Trophoblast cell (in vitro differentiated cells and primary cell): ENCODE measurements at regions not wholly inside any gene's neighbourhood (a gene's known extent, or its start where the extent isn't known, plus 50 kb on each side); places are given as distances from the start of the nearest gene placed in this dataset.

Experiments
- DNase-seq, 2 donors: peaks; one replicate each; pipeline ENCODE4 v3.0.0-alpha.2; 2016
- H2AFZ ChIP-seq: 2 replicates; pipeline ENCODE4 v1.6.1; 2013; ENCODE audit warnings: low read length, moderate library complexity, mild to moderate bottlenecking; ENCODE audit not compliant: insufficient read depth, poor library complexity
- H2AK5ac ChIP-seq: 2 replicates; pipeline ENCODE4 v1.6.1; 2013; ENCODE audit warnings: mild to moderate bottlenecking, low read length
- H2BK120ac ChIP-seq: 2 replicates; pipeline ENCODE4 v1.6.1; 2013; ENCODE audit warnings: low read length, mild to moderate bottlenecking, moderate library complexity; ENCODE audit not compliant: insufficient read depth, poor library complexity
- H2BK12ac ChIP-seq: 2 replicates; pipeline ENCODE4 v1.6.1; 2013; ENCODE audit warnings: mild to moderate bottlenecking, low read length, moderate library complexity
- H2BK5ac ChIP-seq: 2 replicates; pipeline ENCODE4 v1.6.1; 2013; ENCODE audit warnings: low read length, low read depth, moderate library complexity, mild to moderate bottlenecking; ENCODE audit not compliant: poor library complexity
- H3K14ac ChIP-seq: 2 replicates; pipeline ENCODE4 v1.6.1; 2013; ENCODE audit warnings: mild to moderate bottlenecking, low read length
- H3K18ac ChIP-seq: 2 replicates; pipeline ENCODE4 v1.6.1; 2013; ENCODE audit warnings: mild to moderate bottlenecking, low read length
- H3K23ac ChIP-seq: 2 replicates; pipeline ENCODE4 v1.6.1; 2013; ENCODE audit warnings: low read length
- H3K27ac ChIP-seq: 2 replicates; pipeline ENCODE4 v1.5.1; 2013; ENCODE audit warnings: low read depth, mild to moderate bottlenecking, inconsistent platforms, low read length, moderate library complexity
- H3K27me3 ChIP-seq: 2 replicates; pipeline ENCODE4 v1.6.1; 2013; ENCODE audit warnings: inconsistent platforms, mild to moderate bottlenecking, low read length, moderate library complexity; ENCODE audit not compliant: insufficient read depth
- H3K36me3 ChIP-seq, 2 experiments: 1 replicate in 1 of 2; 2 replicates in 1 of 2; pipeline ENCODE4 v1.6.1; 2013; ENCODE audit warnings: low read length in 2 of 2, mild to moderate bottlenecking in 2 of 2, moderate library complexity in 1 of 2; ENCODE audit not compliant: insufficient read depth in 2 of 2, control insufficient read depth in 1 of 2
- H3K4ac ChIP-seq: 2 replicates; pipeline ENCODE4 v1.6.1; 2013; ENCODE audit warnings: low read depth, mild to moderate bottlenecking, low read length, moderate library complexity
- H3K4me1 ChIP-seq, 2 experiments: 1 replicate in 1 of 2; 2 replicates in 1 of 2; pipeline ENCODE4 v1.6.1; 2013; ENCODE audit warnings: low read length in 2 of 2, mild to moderate bottlenecking in 2 of 2, moderate library complexity in 1 of 2; ENCODE audit not compliant: insufficient read depth in 2 of 2, control insufficient read depth in 1 of 2
- H3K4me2 ChIP-seq: 2 replicates; pipeline ENCODE4 v1.6.1; 2013; ENCODE audit warnings: inconsistent platforms, mild to moderate bottlenecking, low read length, moderate library complexity
- H3K4me3 ChIP-seq: 2 replicates; pipeline ENCODE4 v1.5.1; 2013; ENCODE audit warnings: mild to moderate bottlenecking, low read depth, low read length, inconsistent platforms
- H3K79me1 ChIP-seq: one replicate; pipeline ENCODE4 v1.6.1; 2013; ENCODE audit warnings: low read length
- H3K79me2 ChIP-seq: 2 replicates; pipeline ENCODE4 v1.6.1; 2013; ENCODE audit warnings: low read length, mild to moderate bottlenecking; ENCODE audit not compliant: control insufficient read depth, insufficient read depth, poor library complexity
- H3K9ac ChIP-seq: 2 replicates; pipeline ENCODE4 v1.6.1; 2013; ENCODE audit warnings: mild to moderate bottlenecking, low read length
- H3K9me3 ChIP-seq: 2 replicates; pipeline ENCODE4 v1.6.1; 2013; ENCODE audit warnings: low read depth, mild to moderate bottlenecking, control low read depth, inconsistent platforms, low read length; ENCODE audit not compliant: insufficient read depth
- H4K12ac ChIP-seq: 2 replicates; pipeline ENCODE4 v1.6.1; 2013; ENCODE audit warnings: low read depth, mild to moderate bottlenecking, low read length, moderate library complexity
- H4K8ac ChIP-seq: 2 replicates; pipeline ENCODE4 v1.6.1; 2013; ENCODE audit warnings: low read depth, mild to moderate bottlenecking, low read length, moderate library complexity
- H4K91ac ChIP-seq: one replicate; pipeline ENCODE4 v1.6.1; 2013; ENCODE audit warnings: low read depth, mild to moderate bottlenecking, low read length, moderate library complexity
- WGBS: extraction: QIAGEN DNeasy Blood & Tissue Kit; methylation state at CpG from one replicate; pipeline ENCODE4 v1.1.7; 2013; ENCODE audit warnings: missing lambda C conversion rate; ENCODE audit not compliant: insufficient read length, insufficient coverage; ENCODE audit errors: extremely low coverage; 5-methylcytosine and 5-hydroxymethylcytosine counted together

GRCh38 chrX:112450810-112451209 lies 228.9 kb downstream of the LHFPL1 start:
- DNase-seq = no peak
- Histone ChIP-seq H3K4ac (no peak overlapping the region), H2BK5ac (no peak overlapping the region), H3K23ac (no peak overlapping the region), H4K91ac (no peak overlapping the region), H4K12ac (no peak overlapping the region), H2AFZ (no peak overlapping the region), H2AK5ac (no peak overlapping the region), H3K9ac (no peak overlapping the region), H3K4me2 (no peak overlapping the region), H3K27me3 (no peaks in the 10 kb centered on the region), H2BK12ac (no peak overlapping the region), H2BK120ac (no peak overlapping the region), H3K18ac (no peak overlapping the region), H3K4me3 (no peak overlapping the region), H3K79me2 (no peaks in the 10 kb centered on the region), H3K14ac (no peak overlapping the region), H3K4me1 (no peaks in the 10 kb centered on the region), H3K27ac (no peak overlapping the region), H4K8ac (no peak overlapping the region), H3K36me3 (no peaks in the 10 kb centered on the region), H3K79me1 (no peaks in the 10 kb centered on the region), H3K9me3 (no peaks in the 10 kb centered on the region)
- WGBS = no CpG with 5 or more reads among the region's 2 CpGs

GRCh38 chrX:112440277-112440676 lies 239.5 kb downstream of the LHFPL1 start:
- Histone ChIP-seq H3K23ac (no peak overlapping the region), H2AK5ac (no peak overlapping the region), H2BK12ac (no peak overlapping the region), H3K4me3 (no peak overlapping the region), H3K14ac (no peak overlapping the region), H2BK5ac (no peak overlapping the region), H3K9me3 (no peaks in the 10 kb centered on the region), H3K18ac (no peak overlapping the region), H3K79me2 (no peaks in the 10 kb centered on the region), H4K91ac (no peak overlapping the region), H4K12ac (no peak overlapping the region), H3K4ac (no peak overlapping the region), H3K9ac (no peak overlapping the region), H2BK120ac (no peak overlapping the region), H3K79me1 (no peaks in the 10 kb centered on the region), H3K4me1 (no peaks in the 10 kb centered on the region), H2AFZ (no peak overlapping the region), H3K27ac (no peak overlapping the region), H3K27me3 (no peaks in the 10 kb centered on the region), H3K36me3 (no peaks in the 10 kb centered on the region), H3K4me2 (no peak overlapping the region), H4K8ac (no peak overlapping the region)
- DNase-seq = no peak
- no CpG with 5 or more reads among the region's 2 CpGs for WGBS

GRCh38 chrX:112424166-112424565 lies 255.6 kb downstream of the LHFPL1 start:
- WGBS = no CpG with 5 or more reads among the region's 1 CpG
- Histone ChIP-seq H4K8ac (no peak overlapping the region), H3K9ac (no peak overlapping the region), H3K27me3 (no peaks in the 10 kb centered on the region), H3K36me3 (no peaks in the 10 kb centered on the region), H3K23ac (no peak overlapping the region), H2BK120ac (no peak overlapping the region), H3K18ac (no peak overlapping the region), H3K4ac (no peak overlapping the region), H3K14ac (no peak overlapping the region), H2BK5ac (no peak overlapping the region), H3K4me2 (no peak overlapping the region), H2AK5ac (no peak overlapping the region), H3K79me1 (no peaks in the 10 kb centered on the region), H3K4me1 (no peaks in the 10 kb centered on the region), H3K27ac (no peak overlapping the region), H3K4me3 (no peak overlapping the region), H2AFZ (no peak overlapping the region), H4K12ac (no peak overlapping the region), H4K91ac (no peak overlapping the region), H2BK12ac (no peak overlapping the region), H3K79me2 (no peaks in the 10 kb centered on the region), H3K9me3 (no peaks in the 10 kb centered on the region)
- DNase-seq = no peak

GRCh38 chrX:112391313-112391712 lies 288.4 kb downstream of the LHFPL1 start:
- Histone ChIP-seq H2BK12ac (no peak overlapping the region), H3K27ac (no peak overlapping the region), H3K14ac (no peak overlapping the region), H4K12ac (no peak overlapping the region), H3K23ac (no peak overlapping the region), H3K4me2 (no peak overlapping the region), H3K9ac (no peak overlapping the region), H4K91ac (no peak overlapping the region), H2AFZ (no peak overlapping the region), H2AK5ac (no peak overlapping the region), H2BK5ac (no peak overlapping the region), H3K4me3 (no peak overlapping the region), H3K18ac (no peak overlapping the region), H3K79me1 (no peaks in the 10 kb centered on the region), H4K8ac (no peak overlapping the region), H3K27me3 (no peaks in the 10 kb centered on the region), H3K4me1 (no peaks in the 10 kb centered on the region), H3K36me3 (no peaks in the 10 kb centered on the region), H3K79me2 (no peaks in the 10 kb centered on the region), H3K4ac (no peak overlapping the region), H3K9me3 (no peaks in the 10 kb centered on the region), H2BK120ac (no peak overlapping the region)
- no CpG with 5 or more reads among the region's 3 CpGs for WGBS
- no peak for DNase-seq
